Thyroid gland (tissue), 4 donors: ENCODE measurements at regions not wholly inside any gene's neighbourhood (a gene's known extent, or its start where the extent isn't known, plus 50 kb on each side); places are given as distances from the start of the nearest gene placed in this dataset.

ENCODE experiments used
- DNase-seq, 2 donors: peaks; one replicate each; pipeline ENCODE4 v3.0.0-alpha.2; 2019
- H3K27ac ChIP-seq, 3 donors: fragments of 200-600 bp; sonication (generic); 1 replicate in 2 of 3; 2 replicates in 1 of 3; pipeline ENCODE4 v1.5.1; 2016 to 2019; ENCODE audit warnings: mild to moderate bottlenecking in 1 of 3, moderate library complexity in 1 of 3
- H3K27me3 ChIP-seq: fragments of 200-600 bp; sonication (generic); one replicate; pipeline ENCODE4 v1.5.1; 2019
- H3K36me3 ChIP-seq, 2 donors: fragments of 200-600 bp; sonication (generic); one replicate each; pipeline ENCODE4 v1.5.1; 2016 to 2019
- H3K4me1 ChIP-seq, 2 donors: fragments of 200-600 bp; sonication (generic); one replicate each; pipeline ENCODE4 v1.5.1; 2017 to 2019
- H3K4me3 ChIP-seq, 3 donors: fragments of 200-600 bp; sonication (generic); replicated peaks in 1 of 3; 1 replicate in 2 of 3; 2 replicates in 1 of 3; pipeline ENCODE4 v1.5.1; 2016; ENCODE audit warnings: mild to moderate bottlenecking in 1 of 3
- H3K9me3 ChIP-seq: fragments of 200-600 bp; sonication (generic); one replicate; pipeline ENCODE4 v1.5.1; 2017
- POLR2A ChIP-seq, 2 donors: fragments of 450-650 bp; IDR thresholded peaks; one replicate each; pipeline ENCODE4 v1.6.1; 2017; ENCODE audit warnings: antibody characterized with exemption in 2 of 2, mild to moderate bottlenecking in 2 of 2, moderate library complexity in 1 of 2
- WGBS, 2 donors: methylation state at CpG; one replicate each; pipeline ENCODE4 v1.1.5; 2017; 5-methylcytosine and 5-hydroxymethylcytosine counted together
- intact Hi-C: fragments of 100-400 bp; cut with DNase I; formaldehyde crosslinking; loops from one replicate; pipeline ENCODE4 v1.15.1; 2023
- TF ChIP-seq, protein P1 (sequence below), 6 experiments: fragments of 200-600 bp in 3 of 6; fragments of 450-650 bp in 3 of 6; sonication (generic) in 3 of 6; IDR thresholded peaks; one replicate each; pipeline ENCODE4 v1.5.1; 2016 to 2019; ENCODE audit warnings: antibody characterized with exemption in 6 of 6, mild to moderate bottlenecking in 2 of 6, inconsistent platforms in 1 of 6, moderate library complexity in 1 of 6

DNA sequence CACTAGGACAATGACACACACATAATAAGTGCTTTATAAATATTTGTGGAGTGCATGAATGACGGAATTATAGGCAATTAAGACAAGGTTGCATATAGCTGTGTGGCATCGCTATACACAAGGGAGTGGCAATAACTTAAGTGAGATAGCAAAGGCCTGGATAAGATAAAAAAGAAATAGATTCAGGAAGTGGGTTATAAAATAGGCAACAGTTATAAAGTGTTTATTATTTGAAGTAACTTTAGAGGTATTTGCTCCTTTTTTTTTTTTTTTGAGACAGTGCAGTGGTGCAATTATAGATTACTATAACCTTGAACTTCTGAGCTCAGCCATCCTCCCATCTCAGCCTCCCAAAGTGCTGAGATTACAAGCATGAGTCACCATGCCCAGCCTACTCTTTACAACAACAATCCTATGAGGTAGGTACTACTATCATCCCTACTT is 75.9 kb upstream of the LOC128125822 start:
- intact Hi-C loops, result no loop called here
- H3K4me3 ChIP-seq, result no peak overlapping the region
- H3K4me1 ChIP-seq, result peaks cover 0 to under 1% of the 10 kb centered on the region in 2 donors
- no peaks in the 10 kb centered on the region for H3K9me3 ChIP-seq
- TF ChIP-seq POLR2A (IDR thresholded peaks at IDR 0.05), result no peak
- TF ChIP-seq, protein P1, sequence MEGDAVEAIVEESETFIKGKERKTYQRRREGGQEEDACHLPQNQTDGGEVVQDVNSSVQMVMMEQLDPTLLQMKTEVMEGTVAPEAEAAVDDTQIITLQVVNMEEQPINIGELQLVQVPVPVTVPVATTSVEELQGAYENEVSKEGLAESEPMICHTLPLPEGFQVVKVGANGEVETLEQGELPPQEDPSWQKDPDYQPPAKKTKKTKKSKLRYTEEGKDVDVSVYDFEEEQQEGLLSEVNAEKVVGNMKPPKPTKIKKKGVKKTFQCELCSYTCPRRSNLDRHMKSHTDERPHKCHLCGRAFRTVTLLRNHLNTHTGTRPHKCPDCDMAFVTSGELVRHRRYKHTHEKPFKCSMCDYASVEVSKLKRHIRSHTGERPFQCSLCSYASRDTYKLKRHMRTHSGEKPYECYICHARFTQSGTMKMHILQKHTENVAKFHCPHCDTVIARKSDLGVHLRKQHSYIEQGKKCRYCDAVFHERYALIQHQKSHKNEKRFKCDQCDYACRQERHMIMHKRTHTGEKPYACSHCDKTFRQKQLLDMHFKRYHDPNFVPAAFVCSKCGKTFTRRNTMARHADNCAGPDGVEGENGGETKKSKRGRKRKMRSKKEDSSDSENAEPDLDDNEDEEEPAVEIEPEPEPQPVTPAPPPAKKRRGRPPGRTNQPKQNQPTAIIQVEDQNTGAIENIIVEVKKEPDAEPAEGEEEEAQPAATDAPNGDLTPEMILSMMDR (IDR thresholded peaks at IDR 0.05), result no peak
- H3K27me3 ChIP-seq, result no peaks in the 10 kb centered on the region
- DNase-seq, result no peak
- H3K36me3 ChIP-seq, result no peaks in the 10 kb centered on the region
- WGBS, 2 donors, result 93 to 96% methylated on average over 2 of the region's 2 CpGs
- H3K27ac ChIP-seq, result no peak overlapping the region

DNA sequence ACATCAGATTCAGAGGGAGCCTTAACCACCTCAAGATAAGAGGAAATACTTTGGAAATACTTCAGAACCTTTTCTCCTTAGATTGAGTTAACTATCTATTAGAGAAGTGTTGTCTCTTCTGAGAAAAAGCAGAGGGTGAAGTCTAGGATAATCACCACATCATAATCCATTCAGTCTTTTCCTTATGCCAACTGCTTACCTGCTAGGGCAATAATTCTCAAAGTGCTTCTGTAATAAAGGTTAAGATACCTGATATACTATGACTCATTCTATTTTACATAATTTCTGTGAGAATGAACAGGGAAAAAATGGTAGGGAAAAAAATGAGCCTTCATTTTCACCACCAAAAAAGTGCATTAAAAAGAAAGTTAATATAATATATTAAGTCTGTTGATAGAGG is 70.1 kb upstream of the LOC128125822 start:
- no peaks in the 10 kb centered on the region for H3K9me3 ChIP-seq
- intact Hi-C loops, result no loop called here
- H3K36me3 ChIP-seq, result no peaks in the 10 kb centered on the region
- H3K27ac ChIP-seq, result no peak overlapping the region
- no peak for TF ChIP-seq POLR2A (IDR thresholded peaks at IDR 0.05)
- TF ChIP-seq, protein P1 (IDR thresholded peaks at IDR 0.05), result no peak
- no peak overlapping the region for H3K4me3 ChIP-seq
- H3K4me1 ChIP-seq, result no peaks in the 10 kb centered on the region
- H3K27me3 ChIP-seq, result no peaks in the 10 kb centered on the region
- DNase-seq, result no peak

DNA sequence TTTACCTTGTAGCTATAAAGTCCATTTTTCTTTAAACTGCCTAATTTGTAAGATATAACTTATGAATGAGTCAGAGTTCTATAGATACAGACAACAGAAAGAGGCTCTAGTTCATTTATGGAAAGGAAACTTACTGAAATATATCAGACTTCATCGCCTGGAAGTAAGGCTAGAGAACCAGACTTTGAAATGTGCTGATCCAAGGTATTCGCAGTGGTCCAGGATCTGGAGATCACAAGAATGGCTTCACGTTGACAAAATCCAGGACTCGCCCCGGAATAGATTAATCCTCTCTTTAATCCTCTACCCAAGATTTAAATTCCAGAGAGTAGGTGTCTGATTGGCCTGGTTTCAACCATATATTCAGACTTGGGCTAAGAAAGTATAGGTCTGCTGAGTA is 69.1 kb upstream of the LOC128125822 start:
- intact Hi-C loops, result no loop called here
- WGBS, 2 donors, result 88% methylated on average over 5 of the region's 5 CpGs

DNA sequence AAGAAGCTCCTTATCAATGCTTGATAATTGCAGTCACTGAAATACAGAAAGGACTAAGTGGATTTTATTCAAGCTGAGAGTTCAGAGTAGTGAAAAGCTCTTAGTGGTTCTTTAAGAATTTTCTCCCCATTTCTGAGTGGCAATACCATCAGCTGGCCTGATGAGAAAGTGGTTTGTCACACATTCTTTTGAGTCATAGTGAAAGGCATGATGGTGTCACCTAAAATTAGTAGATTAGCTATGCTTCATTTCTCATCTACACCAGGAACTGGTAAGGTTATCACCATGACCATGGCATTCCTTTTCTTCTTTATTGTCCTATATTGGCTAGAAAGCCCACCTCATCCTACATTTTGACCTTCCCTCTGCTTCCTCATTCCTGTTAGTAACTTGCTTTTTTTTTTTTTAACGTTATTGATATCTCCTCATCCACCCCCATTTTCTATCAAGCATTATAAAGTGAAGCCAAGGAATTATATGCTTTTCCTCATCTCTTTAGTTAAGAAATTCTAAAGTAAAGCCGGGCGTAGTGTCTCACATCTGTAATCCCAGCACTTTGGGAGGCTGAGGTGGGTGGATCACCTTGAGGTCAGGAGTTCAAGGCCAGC is 67.4 kb upstream of the LOC128125822 start:
- Histone ChIP-seq H3K9me3 (no peaks in the 10 kb centered on the region), H3K4me3 (no peak overlapping the region), H3K4me1 (peaks cover 0 to 5% of the 10 kb centered on the region in 2 donors), H3K27ac (no peak overlapping the region), H3K27me3 (no peaks in the 10 kb centered on the region), H3K36me3 (no peaks in the 10 kb centered on the region)
- TF ChIP-seq POLR2A (IDR thresholded peaks at IDR 0.05), result no peak
- TF ChIP-seq, protein P1 (IDR thresholded peaks at IDR 0.05), result no peak
- intact Hi-C loops, result no loop called here
- WGBS, 2 donors, result 86 to 95% methylated on average over 3 of the region's 3 CpGs
- no peak for DNase-seq

More for the DNA sequence above, 69.1 kb upstream of the LOC128125822 start:
- no peaks in the 10 kb centered on the region for H3K36me3 ChIP-seq
- no peak overlapping the region for H3K4me3 ChIP-seq
- DNase-seq, result no peak
- no peak for TF ChIP-seq POLR2A (IDR thresholded peaks at IDR 0.05)
- TF ChIP-seq, protein P1 (IDR thresholded peaks at IDR 0.05), result no peak
- H3K9me3 ChIP-seq, result no peaks in the 10 kb centered on the region
- no peaks in the 10 kb centered on the region for H3K27me3 ChIP-seq
- H3K4me1 ChIP-seq, result no peaks in the 10 kb centered on the region
- no peak overlapping the region for H3K27ac ChIP-seq

DNA sequence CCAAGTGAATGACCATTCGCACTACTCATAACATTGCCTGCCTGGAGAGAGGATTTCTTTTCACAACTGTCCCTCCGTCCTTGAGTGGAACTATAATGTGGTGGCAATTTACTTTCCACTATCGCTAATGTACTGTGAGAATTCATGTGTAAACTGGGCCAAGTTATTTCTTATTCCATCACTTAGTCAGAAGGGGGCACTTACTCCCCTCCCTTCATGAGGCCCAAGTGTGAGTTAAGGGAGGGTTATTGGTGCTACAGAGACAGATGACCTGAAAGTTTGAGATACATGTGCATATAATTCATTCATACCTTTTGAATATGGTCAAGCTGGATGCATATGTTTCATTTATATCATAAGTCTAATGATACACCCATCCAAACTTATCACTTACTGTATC is 65.2 kb upstream of the LOC128125822 start:
- no peaks in the 10 kb centered on the region for H3K27me3 ChIP-seq
- no peak overlapping the region for H3K4me3 ChIP-seq
- H3K27ac ChIP-seq, result no peak overlapping the region
- intact Hi-C loops, result no loop called here
- no peak for DNase-seq
- H3K4me1 ChIP-seq, result peaks cover 3 to 15% of the 10 kb centered on the region in 2 donors
- H3K36me3 ChIP-seq, result no peaks in the 10 kb centered on the region
- H3K9me3 ChIP-seq, result no peaks in the 10 kb centered on the region
- no peak for TF ChIP-seq POLR2A (IDR thresholded peaks at IDR 0.05)
- TF ChIP-seq, protein P1 (IDR thresholded peaks at IDR 0.05), result no peak
- 83 to 87% methylated on average over 3 of the region's 3 CpGs for WGBS, 2 donors
